Aorta (tissue), 5 donors: ENCODE measurements at regions not wholly inside any gene's neighbourhood (a gene's known extent, or its start where the extent isn't known, plus 50 kb on each side); places are given as distances from the start of the nearest gene placed in this dataset.

Experiments
- ATAC-seq: fragments of 200-7000 bp; cut with Tn5 transposase; one replicate; pipeline ENCODE4 v1.9.1; 2022; ENCODE audit warnings: moderate library complexity; ENCODE audit not compliant: low FRiP score
- DNase-seq, 2 donors: peaks; one replicate each; pipeline ENCODE4 v3.0.0-alpha.2; 2020
- H3K27ac ChIP-seq, 2 donors: one replicate each; pipeline ENCODE4 v1.5.1; 2013; ENCODE audit warnings: low read length in 2 of 2, mild to moderate bottlenecking in 2 of 2, moderate library complexity in 2 of 2, control low read depth in 1 of 2, inconsistent platforms in 1 of 2, low read depth in 1 of 2
- H3K27me3 ChIP-seq, 2 donors: one replicate each; pipeline ENCODE4 v1.6.1; 2013; ENCODE audit warnings: control low read depth in 1 of 2, low read length in 1 of 2, mild to moderate bottlenecking in 1 of 2, moderate library complexity in 1 of 2; ENCODE audit not compliant: insufficient read depth in 2 of 2, control insufficient read depth in 1 of 2
- H3K36me3 ChIP-seq, 2 donors: one replicate each; pipeline ENCODE4 v1.6.1; 2013; ENCODE audit warnings: control low read depth in 1 of 2, low read length in 1 of 2, mild to moderate bottlenecking in 1 of 2; ENCODE audit not compliant: insufficient read depth in 2 of 2, control insufficient read depth in 1 of 2
- H3K4me1 ChIP-seq, 2 donors: one replicate each; pipeline ENCODE4 v1.6.1; 2013; ENCODE audit warnings: low read length in 2 of 2, control low read depth in 1 of 2, mild to moderate bottlenecking in 1 of 2, moderate library complexity in 1 of 2; ENCODE audit not compliant: insufficient read depth in 2 of 2, control insufficient read depth in 1 of 2
- H3K4me3 ChIP-seq, 2 donors: one replicate each; pipeline ENCODE4 v1.5.1; 2013; ENCODE audit warnings: low read length in 2 of 2, control low read depth in 1 of 2, mild to moderate bottlenecking in 1 of 2
- H3K9me3 ChIP-seq: one replicate; pipeline ENCODE4 v1.6.1; 2013; ENCODE audit warnings: mild to moderate bottlenecking, low read length; ENCODE audit not compliant: control insufficient read depth
- WGBS, 2 donors: extraction: QIAGEN DNeasy Blood & Tissue Kit; methylation state at CpG; one replicate each; pipeline ENCODE4 v1.1.7; 2013; 5-methylcytosine and 5-hydroxymethylcytosine counted together
- intact Hi-C, 2 donors: fragments of 100-400 bp; cut with DNase I; formaldehyde crosslinking; loops; one replicate each; pipeline versions ENCODE4 v1.14.2 to v1.15.0; 2022
- donor health status: healthy with polysubstance abuse.
- donor health status: Bipolar disorder and iron deficiency.
- donor health status: DM: no; HTN: no; CAD: no.
- donor health status: DM: no; HTN: no; CAD: no.
- donor health status: DM: yes; HTN: yes; CAD: no.

DNA sequence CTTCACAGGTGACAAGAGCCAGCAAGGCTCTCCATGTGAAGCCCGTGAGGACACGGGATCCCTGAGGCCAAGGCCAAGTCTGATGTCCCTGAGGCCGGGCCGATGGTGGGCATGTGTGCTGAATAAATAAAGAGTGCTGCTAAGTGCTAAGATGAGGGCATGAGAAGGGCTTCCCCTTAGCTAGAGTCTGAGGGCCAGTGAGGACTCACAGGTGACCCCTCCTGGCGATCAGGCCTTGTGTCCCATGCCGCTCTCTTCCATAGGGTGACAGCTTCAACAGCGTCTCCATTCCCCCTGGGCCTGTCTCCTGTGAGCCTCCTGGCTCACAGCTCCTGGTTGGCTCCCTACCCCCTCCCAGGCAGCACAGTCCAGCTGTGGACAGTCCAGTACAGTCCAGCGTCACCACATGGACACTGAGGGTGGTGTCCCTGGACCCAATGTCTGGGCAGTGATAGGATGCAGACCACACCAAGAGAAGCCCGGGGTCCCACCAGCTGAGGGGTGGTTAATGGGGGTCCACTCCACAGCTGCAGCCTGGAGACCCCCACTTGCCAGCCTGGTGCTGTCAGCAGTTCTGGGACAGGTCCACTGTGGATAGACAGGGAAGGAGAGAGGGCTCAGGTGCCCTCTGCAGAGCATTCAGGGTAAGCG, 1033.2 kb downstream of the TBC1D22A start:
- DNase-seq = no peak
- Histone ChIP-seq H3K27ac (no peak overlapping the region), H3K9me3 (no peaks in the 10 kb centered on the region), H3K27me3 (no peaks in the 10 kb centered on the region), H3K4me1 (no peaks in the 10 kb centered on the region), H3K36me3 (no peaks in the 10 kb centered on the region), H3K4me3 (no peak overlapping the region)
- 83 to 87% methylated on average over 10 of the region's 10 CpGs for WGBS, 2 donors
- peak; percentile 26 for ATAC-seq
- intact Hi-C loops = no loop called here

DNA sequence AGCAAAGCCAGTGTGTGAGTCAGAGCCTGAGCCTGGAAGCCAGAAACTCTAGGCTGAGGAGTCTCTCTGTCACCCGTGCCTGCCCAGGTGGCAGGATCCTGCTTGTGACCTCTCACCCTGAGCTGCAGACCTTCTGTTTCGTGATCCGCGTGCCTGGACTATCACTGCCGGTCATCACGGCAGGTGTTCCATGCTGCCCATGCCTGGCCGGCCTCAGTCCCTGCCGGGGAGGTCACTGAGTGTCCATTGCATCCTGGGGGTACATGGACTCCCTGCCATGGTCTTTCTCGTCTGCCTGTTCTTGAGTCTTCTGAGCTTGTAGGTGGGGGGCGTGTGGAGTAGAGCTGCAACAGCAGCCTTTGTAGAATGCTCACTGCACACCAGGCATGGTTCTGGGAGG, 1032.4 kb downstream of the TBC1D22A start:
- intact Hi-C loops = no loop called here
- Histone ChIP-seq H3K4me3 (no peak overlapping the region), H3K4me1 (no peaks in the 10 kb centered on the region), H3K36me3 (no peaks in the 10 kb centered on the region), H3K27ac (no peak overlapping the region), H3K27me3 (no peaks in the 10 kb centered on the region), H3K9me3 (no peaks in the 10 kb centered on the region)
- WGBS, 2 donors = 79 to 85% methylated on average over 10 of the region's 10 CpGs
- DNase-seq (no peak), ATAC-seq (no peak)

DNA sequence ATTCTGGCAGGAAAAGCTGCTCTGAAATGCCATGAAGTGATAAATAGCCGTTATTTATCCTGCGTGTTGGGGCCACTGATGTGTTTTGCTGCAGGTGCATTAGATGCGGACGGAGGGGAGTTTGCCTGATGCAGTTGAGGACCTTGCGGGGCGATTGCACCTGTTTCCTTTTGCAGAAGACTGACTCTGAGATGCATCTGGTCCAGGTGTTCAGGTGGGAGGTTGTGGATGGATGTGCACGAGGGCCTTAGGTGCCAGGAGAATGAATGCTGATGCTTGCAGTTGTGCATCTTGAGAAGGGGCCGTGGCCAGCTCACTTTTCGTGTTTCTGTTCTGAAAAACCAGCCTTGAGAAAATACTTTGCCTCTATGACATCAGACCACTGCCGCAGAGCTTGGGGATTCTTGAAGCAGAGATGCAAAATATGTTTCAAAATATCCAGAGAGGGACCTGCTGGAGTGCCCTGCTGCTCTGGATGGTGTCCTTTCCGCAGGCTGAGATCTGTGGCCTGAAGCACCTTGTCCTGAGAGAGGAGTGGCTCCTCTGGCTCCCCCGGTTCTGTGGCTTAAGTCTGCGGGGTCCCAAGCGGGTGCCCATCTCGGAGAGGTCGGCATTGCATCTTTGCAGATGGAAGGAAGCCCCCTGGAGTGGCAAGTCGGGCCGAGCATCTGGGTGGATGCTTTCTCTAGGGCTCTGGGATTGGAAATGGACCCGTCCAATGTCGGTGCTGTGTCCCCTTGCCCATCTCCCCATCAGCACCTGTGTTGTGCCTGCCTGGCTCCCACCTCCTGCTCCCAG, 1031.1 kb downstream of the TBC1D22A start:
- Histone ChIP-seq H3K36me3 (no peaks in the 10 kb centered on the region), H3K4me1 (no peaks in the 10 kb centered on the region), H3K9me3 (no peaks in the 10 kb centered on the region), H3K27me3 (no peaks in the 10 kb centered on the region), H3K27ac (no peak overlapping the region), H3K4me3 (no peak overlapping the region)
- intact Hi-C loops = no loop called here
- ATAC-seq (no peak), DNase-seq (no peak)
- WGBS, 2 donors = 84 to 87% methylated on average over 18 to 20 of the region's 20 CpGs

DNA sequence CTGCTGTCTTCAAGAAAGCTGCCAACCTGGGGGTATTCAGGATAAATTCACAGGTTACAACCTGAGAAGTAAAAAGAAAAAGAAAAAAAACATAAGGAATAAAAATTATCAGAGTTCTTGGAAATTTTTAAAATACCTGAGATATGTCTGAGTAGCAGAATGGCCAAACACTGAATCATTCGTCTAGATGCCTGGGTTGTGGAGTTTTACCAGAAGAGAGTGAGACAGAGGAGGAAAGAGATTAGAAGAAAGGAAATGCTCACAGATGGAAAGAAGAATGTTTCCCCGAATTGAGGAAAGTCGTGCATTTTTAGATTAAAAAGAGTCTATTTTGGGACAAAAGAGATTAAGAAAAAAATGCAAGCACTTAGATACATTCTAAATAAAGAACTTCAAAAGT, 1026.7 kb downstream of the TBC1D22A start:
- H3K4me3 ChIP-seq = no peak overlapping the region
- peaks cover 4% of the 10 kb centered on the region for H3K9me3 ChIP-seq
- DNase-seq = no peak
- no peaks in the 10 kb centered on the region for H3K4me1 ChIP-seq
- intact Hi-C loops = no loop called here
- no peaks in the 10 kb centered on the region for H3K36me3 ChIP-seq
- ATAC-seq = no peak
- H3K27ac ChIP-seq = no peak overlapping the region
- 5 to 6% methylated on average over 3 of the region's 3 CpGs for WGBS, 2 donors
- no peaks in the 10 kb centered on the region for H3K27me3 ChIP-seq

DNA sequence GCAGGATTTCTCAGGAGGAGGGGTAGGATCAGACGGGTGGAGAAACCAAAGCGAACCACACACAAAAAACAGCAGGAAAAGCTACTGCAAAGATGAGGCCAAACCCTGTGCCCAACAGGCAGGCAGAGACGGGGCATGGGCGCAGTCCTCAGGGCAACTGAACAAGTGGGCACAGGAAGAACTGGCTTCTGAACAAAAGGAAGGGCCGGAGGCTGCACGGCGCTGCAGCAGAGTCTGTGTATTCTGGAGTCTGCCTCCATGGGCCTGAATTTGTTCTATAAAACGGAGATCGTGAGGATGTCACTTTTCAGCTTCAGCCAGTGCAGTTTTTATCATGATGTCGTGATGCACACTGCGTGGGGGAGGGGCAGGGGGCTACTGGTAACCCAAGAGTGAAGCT, 1026.0 kb downstream of the TBC1D22A start:
- WGBS, 2 donors = 78 to 86% methylated on average over 11 of the region's 11 CpGs
- peaks cover 4% of the 10 kb centered on the region for H3K9me3 ChIP-seq
- DNase-seq = peak in 1 of 2 donors; percentile 64
- H3K27ac ChIP-seq = no peak overlapping the region
- H3K4me1 ChIP-seq = no peaks in the 10 kb centered on the region
- intact Hi-C loops = no loop called here
- H3K4me3 ChIP-seq = no peak overlapping the region
- no peaks in the 10 kb centered on the region for H3K27me3 ChIP-seq
- no peaks in the 10 kb centered on the region for H3K36me3 ChIP-seq
- no peak for ATAC-seq

DNA sequence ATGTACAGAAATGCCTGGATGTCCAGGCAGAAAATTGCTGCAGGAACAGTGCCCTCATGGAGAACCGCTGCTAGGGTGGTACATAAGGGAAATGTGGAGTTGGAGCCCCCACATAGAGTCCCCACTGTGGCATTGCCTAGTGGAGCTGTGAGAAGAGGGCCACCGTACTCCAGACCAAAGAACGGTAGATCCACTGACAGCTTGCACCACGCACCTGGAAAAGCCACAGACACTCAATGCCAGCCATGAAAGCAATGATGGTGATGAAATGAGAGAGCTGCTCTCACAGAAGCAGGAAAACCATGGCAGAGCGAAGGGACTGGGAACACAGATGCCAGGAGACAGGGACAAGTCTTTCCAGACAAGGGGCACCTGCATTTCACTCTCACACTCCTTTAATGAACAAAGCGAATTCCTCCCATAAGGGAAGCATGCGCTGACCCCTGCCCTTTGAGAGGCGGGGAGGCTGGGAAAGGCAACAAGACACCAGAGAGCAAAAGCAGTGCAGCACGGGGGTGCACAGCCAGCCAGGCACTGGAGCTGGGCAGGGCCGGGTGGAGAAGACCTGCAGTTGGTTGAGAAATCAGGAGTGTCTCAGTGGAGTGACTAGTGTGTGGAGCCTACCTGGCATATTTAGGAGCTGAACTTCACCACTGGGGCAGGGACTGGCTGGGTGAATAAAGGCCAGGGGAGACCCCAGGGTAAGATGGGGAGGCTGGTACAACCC, 1025.2 kb downstream of the TBC1D22A start:
- no peak for ATAC-seq
- no peaks in the 10 kb centered on the region for H3K27me3 ChIP-seq

DNA sequence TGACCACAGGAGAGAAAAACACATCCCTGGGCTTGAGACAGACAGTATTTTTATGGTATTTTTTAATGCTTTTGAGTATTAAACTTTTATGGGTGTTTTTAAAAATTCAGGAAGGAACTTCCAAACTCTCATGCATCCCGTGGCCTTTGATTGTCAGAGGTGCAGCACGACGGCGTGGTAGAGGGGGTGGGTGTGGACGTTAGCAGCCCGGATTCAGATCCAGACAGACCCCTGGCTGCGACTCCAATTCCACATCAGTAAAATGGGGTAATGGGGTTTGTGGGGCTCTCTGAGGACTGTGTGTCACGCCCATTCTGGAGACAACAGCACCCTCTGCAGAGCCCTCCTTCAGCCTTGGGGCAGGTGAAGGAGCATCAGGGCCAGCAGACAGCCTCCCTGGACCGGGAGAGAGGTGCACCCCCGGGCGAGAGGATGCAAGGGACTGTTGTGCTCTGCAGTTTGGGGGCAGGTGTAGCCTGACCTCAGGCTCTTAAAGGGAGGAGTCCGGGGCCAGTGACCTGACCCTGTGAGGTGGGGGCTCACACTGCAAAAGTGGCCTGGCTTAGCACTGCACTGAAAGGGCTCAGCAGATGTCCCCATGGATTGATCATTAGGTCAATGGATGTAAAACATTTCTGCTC, 1024.3 kb downstream of the TBC1D22A start:
- H3K27me3 ChIP-seq = no peaks in the 10 kb centered on the region
- ATAC-seq (no peak), DNase-seq (no peak)
- peaks cover 4% of the 10 kb centered on the region for H3K9me3 ChIP-seq
- H3K27ac ChIP-seq = no peak overlapping the region
- 86 to 92% methylated on average over 12 of the region's 12 CpGs for WGBS, 2 donors
- H3K4me3 ChIP-seq = no peak overlapping the region
- intact Hi-C loops = no loop called here
- no peaks in the 10 kb centered on the region for H3K36me3 ChIP-seq
- no peaks in the 10 kb centered on the region for H3K4me1 ChIP-seq

More for the DNA sequence above, 1025.2 kb downstream of the TBC1D22A start:
- H3K4me1 ChIP-seq = no peaks in the 10 kb centered on the region
- no peaks in the 10 kb centered on the region for H3K36me3 ChIP-seq
- peak in 1 of 2 donors; percentile 37 for DNase-seq
- peaks cover 4% of the 10 kb centered on the region for H3K9me3 ChIP-seq
- H3K27ac ChIP-seq = no peak overlapping the region
- no peak overlapping the region for H3K4me3 ChIP-seq
- intact Hi-C loops = no loop called here
- 72 to 87% methylated on average over 10 of the region's 10 CpGs for WGBS, 2 donors

DNA sequence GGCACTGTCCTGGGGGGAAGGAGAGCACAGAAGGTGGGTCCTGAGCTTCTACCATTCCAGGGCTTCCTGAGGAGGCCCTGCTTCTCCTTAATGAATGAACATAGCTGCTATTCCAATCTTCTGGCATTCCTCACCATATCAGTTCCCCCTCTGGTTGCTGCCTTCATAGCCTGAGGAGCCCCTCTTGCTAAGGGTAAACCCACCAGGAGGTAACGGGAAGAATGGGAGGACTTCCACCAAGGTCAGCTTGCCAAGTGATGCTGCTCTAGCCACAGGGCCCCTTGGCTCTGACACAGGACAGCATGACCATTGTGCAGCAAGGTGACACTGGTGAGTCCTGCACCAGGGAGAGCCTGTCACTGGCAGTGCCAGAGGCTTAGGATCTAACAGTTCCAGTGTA, 1022.5 kb downstream of the TBC1D22A start:
- H3K27me3 ChIP-seq = no peaks in the 10 kb centered on the region
- no peak overlapping the region for H3K27ac ChIP-seq
- WGBS, 2 donors = 89 to 92% methylated on average over 1 of the region's 1 CpG
- no peaks in the 10 kb centered on the region for H3K4me1 ChIP-seq
- no peak overlapping the region for H3K4me3 ChIP-seq
- ATAC-seq (no peak), DNase-seq (peak in 1 of 2 donors; percentile 27)
- intact Hi-C loops = no loop called here
- H3K36me3 ChIP-seq = no peaks in the 10 kb centered on the region
- H3K9me3 ChIP-seq = peaks cover 4% of the 10 kb centered on the region
